ENCODE measurements at regions not wholly inside any gene's neighbourhood (a gene's known extent, or its start where the extent isn't known, plus 50 kb on each side); places are given as distances from the start of the nearest gene placed in this dataset.

DNA sequence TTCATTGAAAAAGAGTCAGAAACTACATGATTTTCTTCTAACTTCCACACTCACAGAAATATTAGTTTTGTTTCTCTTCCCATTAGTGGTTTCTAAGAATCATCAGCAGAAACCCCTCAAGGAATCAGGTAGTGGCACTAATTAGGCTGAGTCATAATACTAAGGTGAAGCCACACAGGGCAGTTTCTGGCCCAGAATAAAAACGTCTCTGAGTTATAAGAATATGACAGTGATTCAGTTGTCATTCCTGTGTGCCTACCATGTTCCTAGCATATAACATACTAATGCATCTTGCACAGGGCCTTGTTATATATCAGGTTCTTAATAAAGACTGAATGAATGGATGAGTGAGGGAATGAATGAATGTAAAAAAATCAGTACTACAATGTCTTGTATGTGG is 206.0 kb upstream of the PLEKHG7 start:
- TF ChIP-seq CTCF (IDR thresholded peaks at IDR 0.05) (no peak), POLR2A (IDR thresholded peaks at IDR 0.05) (no peak), POLR2AphosphoS5 (IDR thresholded peaks at IDR 0.05) (no peak)
